GDM1 (cell line): ENCODE measurements at regions not wholly inside any gene's neighbourhood (a gene's known extent, or its start where the extent isn't known, plus 50 kb on each side); places are given as distances from the start of the nearest gene placed in this dataset.
"Not testable (repeated sequence)": the region's sequence is repeated elsewhere in the genome, so short reads cannot be mapped to it uniquely, and the experiment has no call there.

Source experiments
- DNase-seq: peaks from one replicate; lab custom pipeline; 2025; lab: John Stamatoyannopoulos, UW

GRCh38 chr19:27824108-27824507, 1388.8 kb downstream of the UQCRFS1 start:
- DNase-seq = no peak

GRCh38 chr19:27822336-27822735, 1390.6 kb downstream of the UQCRFS1 start:
- no peak for DNase-seq

GRCh38 chr19:27821418-27822018, 1391.4 kb downstream of the UQCRFS1 start:
- DNase-seq = no peak

- DNase-seq = no peak
These were observed 1397.0 kb downstream of the UQCRFS1 start for GRCh38 chr19:27815985-27816384.

GRCh38 chr19:27814834-27815233, 1398.1 kb downstream of the UQCRFS1 start:
- not testable (repeated sequence) for DNase-seq

- DNase-seq = not testable (repeated sequence)
These were observed 1398.7 kb downstream of the UQCRFS1 start for GRCh38 chr19:27814274-27814673.

- no peak for DNase-seq
These were observed 1406.4 kb downstream of the UQCRFS1 start for GRCh38 chr19:27806471-27807070.

- DNase-seq = no peak
These were observed 1407.1 kb downstream of the UQCRFS1 start for GRCh38 chr19:27805848-27806247.

GRCh38 chr19:27802293-27802692, 1410.7 kb downstream of the UQCRFS1 start:
- DNase-seq = not testable (repeated sequence)

- no peak for DNase-seq
These were observed 1416.4 kb downstream of the UQCRFS1 start for GRCh38 chr19:27796540-27796939.

GRCh38 chr19:27796073-27796472, 1416.9 kb downstream of the UQCRFS1 start:
- no peak for DNase-seq

GRCh38 chr19:27795369-27795768, 1417.6 kb downstream of the UQCRFS1 start:
- DNase-seq = no peak

GRCh38 chr19:27794494-27795042, 1418.4 kb downstream of the UQCRFS1 start:
- no peak for DNase-seq

- peak; percentile 84 for DNase-seq
These were observed 1419.1 kb downstream of the UQCRFS1 start for GRCh38 chr19:27793644-27794493.

- DNase-seq = peak; percentile 79
These were observed 1419.8 kb downstream of the UQCRFS1 start for GRCh38 chr19:27793128-27793643.

- DNase-seq = no peak
These were observed 1420.3 kb downstream of the UQCRFS1 start for GRCh38 chr19:27792576-27793127.

- DNase-seq = peak; percentile 7
These were observed 1432.4 kb downstream of the UQCRFS1 start for GRCh38 chr19:27780367-27781075.

- DNase-seq = peak; percentile 14
These were observed 1433.0 kb downstream of the UQCRFS1 start for GRCh38 chr19:27779954-27780353.

- DNase-seq = no peak
These were observed 1435.2 kb downstream of the UQCRFS1 start for GRCh38 chr19:27777726-27778125.

GRCh38 chr19:27777242-27777641, 1435.7 kb downstream of the UQCRFS1 start:
- DNase-seq = no peak

- DNase-seq = no peak
These were observed 1436.4 kb downstream of the UQCRFS1 start for GRCh38 chr19:27776524-27776923.
